ENCODE measurements at regions not wholly inside any gene's neighbourhood (a gene's known extent, or its start where the extent isn't known, plus 50 kb on each side); places are given as distances from the start of the nearest gene placed in this dataset.
A peak's percentile ranks its signal among the peaks of the same experiment; 100 is the strongest.

DNA sequence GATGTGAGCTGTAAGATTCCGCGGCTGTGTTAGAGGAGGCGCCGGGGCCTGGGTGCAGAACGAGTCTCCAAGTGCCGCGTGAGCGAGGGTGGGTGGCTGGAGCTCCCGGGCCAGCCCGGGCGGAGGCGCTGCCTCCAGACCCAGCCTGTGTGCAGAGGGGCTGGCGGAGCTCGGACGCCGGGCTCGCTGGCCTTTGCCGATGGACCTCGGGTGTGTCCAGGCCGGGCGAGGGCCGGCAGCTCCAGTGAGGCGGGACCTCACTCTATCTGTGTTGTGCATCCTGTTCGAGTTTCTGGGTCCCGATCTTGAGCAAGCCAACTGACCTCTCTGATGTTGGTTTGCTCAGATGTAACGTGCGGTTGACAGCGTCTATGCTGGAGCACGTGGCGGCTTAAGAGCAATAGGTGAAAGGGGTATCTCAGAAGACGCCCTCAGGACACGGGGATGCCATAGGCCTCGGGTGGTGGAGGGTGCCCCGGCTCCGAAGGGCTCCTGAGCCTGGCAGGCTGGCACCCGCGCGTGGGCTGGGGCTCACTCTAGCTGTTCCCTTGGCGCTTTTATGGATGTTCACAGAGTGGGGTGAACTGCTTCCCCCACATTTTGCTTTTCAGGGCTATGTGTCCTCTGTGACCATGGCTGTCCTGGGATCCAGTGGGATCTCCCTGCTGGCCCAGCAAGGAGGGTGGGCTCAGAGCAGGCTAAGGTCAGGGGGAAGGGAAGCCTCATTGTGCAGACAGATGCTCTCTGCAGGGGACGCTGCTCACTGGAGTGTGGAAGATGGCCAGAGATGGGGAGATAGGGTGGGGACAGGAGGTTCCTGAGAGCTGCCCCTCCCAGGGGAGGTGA is 69.8 kb downstream of the MRPL36 start:
- no peak overlapping the region for H3K4me3 ChIP-seq (ENCODE audit: low read length)
- H3K36me3 ChIP-seq (ENCODE audit: insufficient read depth, low read length), result no peaks in the 10 kb centered on the region
- H3K9me3 ChIP-seq (ENCODE audit: insufficient read depth, low read depth, low read length), result no peaks in the 10 kb centered on the region
- H3K9ac ChIP-seq (ENCODE audit: low read depth, low read length), result no peak overlapping the region
- H3K4me1 ChIP-seq (ENCODE audit: insufficient read depth, low read length), result 0 out of 2 replicates have a peak, but pooled peaks cover 11% of the 10 kb centered on the region
- no peak overlapping the region for H3K27ac ChIP-seq (ENCODE audit: low read depth, low read length)
- WGBS, result 93% methylated on average over 40 of the region's 40 CpGs
- peaks cover 17% of the 10 kb centered on the region for H3K27me3 ChIP-seq (ENCODE audit: insufficient read depth, low read length)

DNA sequence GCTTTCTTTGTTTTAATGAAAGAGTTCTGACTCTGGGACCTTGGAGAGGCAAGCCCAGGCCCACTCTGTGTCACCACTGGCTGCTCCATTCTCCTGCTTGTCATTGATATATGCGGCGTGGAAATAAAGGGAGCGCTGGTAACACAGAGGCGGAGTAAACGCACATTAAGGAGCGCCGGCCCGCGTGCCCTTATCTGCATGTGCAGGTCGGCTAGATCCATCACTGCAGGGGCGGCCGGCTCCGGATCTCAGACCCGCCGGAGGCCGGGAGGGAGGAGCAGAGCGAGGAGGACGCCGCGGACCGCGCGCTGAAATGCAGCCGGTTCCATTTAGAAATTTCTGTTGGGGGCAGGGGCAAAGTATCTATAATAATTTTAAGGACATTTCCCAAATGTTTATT is 70.8 kb downstream of the MRPL36 start:
- H3K27ac ChIP-seq (ENCODE audit: low read depth, low read length), result no peak overlapping the region
- peaks cover 21% of the 10 kb centered on the region for H3K27me3 ChIP-seq (ENCODE audit: insufficient read depth, low read length)
- H3K4me1 ChIP-seq (ENCODE audit: insufficient read depth, low read length), result 0 out of 2 replicates have a peak, but pooled peaks cover 11% of the 10 kb centered on the region
- no peak overlapping the region for H3K9ac ChIP-seq (ENCODE audit: low read depth, low read length)
- 95% methylated on average over 22 of the region's 24 CpGs for WGBS
- no peaks in the 10 kb centered on the region for H3K9me3 ChIP-seq (ENCODE audit: insufficient read depth, low read depth, low read length)
- H3K36me3 ChIP-seq (ENCODE audit: insufficient read depth, low read length), result no peaks in the 10 kb centered on the region
- H3K4me3 ChIP-seq (ENCODE audit: low read length), result no peak overlapping the region

DNA sequence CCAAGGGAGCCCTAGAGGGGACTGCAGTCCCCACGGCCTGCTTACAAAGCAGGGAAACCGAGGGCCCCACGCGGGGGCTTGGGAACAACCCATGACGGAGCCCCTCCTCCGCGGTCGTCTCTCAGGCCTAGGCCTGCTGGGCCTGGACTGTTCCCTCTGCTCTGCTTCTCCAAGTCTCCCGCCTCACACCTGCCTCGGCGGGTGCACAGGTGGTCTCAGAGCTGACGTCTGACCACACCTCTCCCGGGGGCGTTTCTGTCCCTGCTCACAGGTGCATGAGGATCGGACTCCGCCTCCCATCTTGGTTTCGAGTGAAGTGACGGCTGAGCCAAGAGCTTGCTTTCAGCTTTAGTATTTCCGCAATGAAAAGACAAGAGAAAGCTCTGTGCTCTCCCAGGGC is 72.1 kb downstream of the MRPL36 start:
- no peak overlapping the region for H3K4me3 ChIP-seq (ENCODE audit: low read length)
- H3K27ac ChIP-seq (ENCODE audit: low read depth, low read length), result no peak overlapping the region
- H3K4me1 ChIP-seq (ENCODE audit: insufficient read depth, low read length), result 0 out of 2 replicates have a peak, but pooled peaks cover 11% of the 10 kb centered on the region
- H3K27me3 ChIP-seq (ENCODE audit: insufficient read depth, low read length), result peaks cover 21% of the 10 kb centered on the region
- H3K36me3 ChIP-seq (ENCODE audit: insufficient read depth, low read length), result no peaks in the 10 kb centered on the region
- WGBS, result 90% methylated on average over 19 of the region's 19 CpGs
- no peaks in the 10 kb centered on the region for H3K9me3 ChIP-seq (ENCODE audit: insufficient read depth, low read depth, low read length)
- H3K9ac ChIP-seq (ENCODE audit: low read depth, low read length), result no peak overlapping the region

DNA sequence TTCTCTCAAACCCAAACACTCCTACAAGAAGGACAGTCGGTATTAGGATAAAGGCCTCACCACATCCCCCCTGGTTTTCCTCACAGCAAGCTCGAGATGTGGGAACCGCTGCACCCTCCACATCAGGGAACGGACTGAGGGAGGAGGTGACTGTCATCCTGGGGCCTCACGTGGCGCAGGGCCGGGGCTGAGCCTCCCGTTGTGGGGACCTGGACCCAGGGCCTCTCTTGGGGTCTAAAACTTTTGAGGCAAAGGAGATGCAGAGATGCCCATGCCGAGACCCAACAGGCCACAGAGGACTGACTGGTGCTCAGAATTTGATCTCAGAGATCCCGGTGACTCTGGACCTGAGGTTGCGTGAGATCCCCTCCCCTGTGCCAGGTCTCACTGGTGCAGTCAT is 72.7 kb downstream of the MRPL36 start:
- 0 out of 2 replicates have a peak, but pooled peaks cover 11% of the 10 kb centered on the region for H3K4me1 ChIP-seq (ENCODE audit: insufficient read depth, low read length)
- H3K27me3 ChIP-seq (ENCODE audit: insufficient read depth, low read length), result peaks cover 21% of the 10 kb centered on the region
- 95% methylated on average over 11 of the region's 11 CpGs for WGBS
- no peaks in the 10 kb centered on the region for H3K9me3 ChIP-seq (ENCODE audit: insufficient read depth, low read depth, low read length)
- H3K27ac ChIP-seq (ENCODE audit: low read depth, low read length), result no peak overlapping the region
- no peaks in the 10 kb centered on the region for H3K36me3 ChIP-seq (ENCODE audit: insufficient read depth, low read length)
- no peak overlapping the region for H3K4me3 ChIP-seq (ENCODE audit: low read length)
- H3K9ac ChIP-seq (ENCODE audit: low read depth, low read length), result no peak overlapping the region

DNA sequence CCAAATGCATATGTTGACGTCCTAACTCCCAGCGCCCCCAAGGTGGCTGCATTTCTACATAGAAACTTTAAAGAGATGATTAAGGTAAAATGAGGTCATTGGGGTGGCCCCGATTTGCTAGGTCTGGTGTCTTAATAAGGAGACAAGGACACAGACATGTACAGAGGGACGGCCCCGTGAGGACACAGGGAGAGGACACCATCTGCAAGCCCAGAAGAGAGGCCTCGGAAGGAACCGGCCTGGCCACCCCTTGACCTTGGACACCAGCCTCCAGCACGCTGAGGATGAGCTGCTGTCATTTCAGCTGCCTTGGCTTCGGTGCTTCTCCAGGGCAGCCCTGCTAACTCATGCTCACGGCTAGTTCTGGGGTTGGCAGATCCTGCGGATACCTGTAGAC is 73.2 kb downstream of the MRPL36 start:
- peaks cover 21% of the 10 kb centered on the region for H3K27me3 ChIP-seq (ENCODE audit: insufficient read depth, low read length)
- H3K4me3 ChIP-seq (ENCODE audit: low read length), result no peak overlapping the region
- WGBS, result 94% methylated on average over 11 of the region's 11 CpGs
- H3K27ac ChIP-seq (ENCODE audit: low read depth, low read length), result no peak overlapping the region
- no peaks in the 10 kb centered on the region for H3K36me3 ChIP-seq (ENCODE audit: insufficient read depth, low read length)
- H3K9ac ChIP-seq (ENCODE audit: low read depth, low read length), result no peak overlapping the region
- no peaks in the 10 kb centered on the region for H3K9me3 ChIP-seq (ENCODE audit: insufficient read depth, low read depth, low read length)
- H3K4me1 ChIP-seq (ENCODE audit: insufficient read depth, low read length), result 0 out of 2 replicates have a peak, but pooled peaks cover 11% of the 10 kb centered on the region

DNA sequence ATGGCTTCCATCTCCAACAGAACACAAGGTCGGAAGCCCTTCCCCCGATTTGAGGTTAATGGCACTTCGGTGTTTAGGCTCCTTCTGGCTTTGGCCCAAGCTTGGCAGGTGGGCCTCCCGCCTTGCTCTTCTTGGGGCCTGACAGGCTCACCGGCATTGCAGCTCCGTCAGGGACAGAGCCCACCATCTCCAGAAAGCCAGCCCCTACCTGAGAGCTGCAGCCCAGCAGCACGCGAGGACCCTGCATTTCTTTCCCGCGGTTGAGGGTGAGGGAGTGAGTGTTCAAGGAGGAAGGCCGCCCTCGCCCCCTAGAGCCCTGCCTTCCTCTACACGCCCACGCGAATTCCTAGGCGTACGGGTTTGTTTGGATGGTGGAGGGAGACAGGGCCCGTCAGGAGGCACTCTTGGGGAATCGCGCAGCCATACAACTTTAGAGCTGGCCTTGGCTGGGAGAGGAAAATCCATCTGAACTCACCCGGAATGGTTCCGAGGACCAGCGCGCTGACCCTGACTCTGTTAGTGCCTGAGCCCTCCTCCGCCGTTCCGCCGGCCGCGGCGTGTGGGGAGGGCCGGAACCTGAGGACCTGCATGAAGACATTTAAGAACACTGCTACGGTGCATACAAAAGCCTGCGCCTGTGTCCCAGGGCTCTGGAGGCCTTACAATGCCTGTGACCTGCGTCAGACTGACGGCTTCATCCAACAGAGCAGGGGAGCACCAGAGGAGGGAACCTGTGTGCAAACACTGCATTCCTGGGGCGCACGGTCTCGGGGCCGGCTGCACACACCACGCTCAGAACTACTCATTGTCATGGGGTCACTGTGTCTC is 73.8 kb downstream of the MRPL36 start:
- 0 out of 2 replicates have a peak, but pooled peaks cover 11% of the 10 kb centered on the region for H3K4me1 ChIP-seq (ENCODE audit: insufficient read depth, low read length)
- H3K9ac ChIP-seq (ENCODE audit: low read depth, low read length), result no peak overlapping the region
- H3K27ac ChIP-seq (ENCODE audit: low read depth, low read length), result no peak overlapping the region
- peaks cover 21% of the 10 kb centered on the region for H3K27me3 ChIP-seq (ENCODE audit: insufficient read depth, low read length)
- peak overlapping the region; percentile 57 for H3K4me3 ChIP-seq (ENCODE audit: low read length)
- WGBS, result 62% methylated on average over 35 of the region's 41 CpGs
- H3K36me3 ChIP-seq (ENCODE audit: insufficient read depth, low read length), result no peaks in the 10 kb centered on the region
- H3K9me3 ChIP-seq (ENCODE audit: insufficient read depth, low read depth, low read length), result no peaks in the 10 kb centered on the region

DNA sequence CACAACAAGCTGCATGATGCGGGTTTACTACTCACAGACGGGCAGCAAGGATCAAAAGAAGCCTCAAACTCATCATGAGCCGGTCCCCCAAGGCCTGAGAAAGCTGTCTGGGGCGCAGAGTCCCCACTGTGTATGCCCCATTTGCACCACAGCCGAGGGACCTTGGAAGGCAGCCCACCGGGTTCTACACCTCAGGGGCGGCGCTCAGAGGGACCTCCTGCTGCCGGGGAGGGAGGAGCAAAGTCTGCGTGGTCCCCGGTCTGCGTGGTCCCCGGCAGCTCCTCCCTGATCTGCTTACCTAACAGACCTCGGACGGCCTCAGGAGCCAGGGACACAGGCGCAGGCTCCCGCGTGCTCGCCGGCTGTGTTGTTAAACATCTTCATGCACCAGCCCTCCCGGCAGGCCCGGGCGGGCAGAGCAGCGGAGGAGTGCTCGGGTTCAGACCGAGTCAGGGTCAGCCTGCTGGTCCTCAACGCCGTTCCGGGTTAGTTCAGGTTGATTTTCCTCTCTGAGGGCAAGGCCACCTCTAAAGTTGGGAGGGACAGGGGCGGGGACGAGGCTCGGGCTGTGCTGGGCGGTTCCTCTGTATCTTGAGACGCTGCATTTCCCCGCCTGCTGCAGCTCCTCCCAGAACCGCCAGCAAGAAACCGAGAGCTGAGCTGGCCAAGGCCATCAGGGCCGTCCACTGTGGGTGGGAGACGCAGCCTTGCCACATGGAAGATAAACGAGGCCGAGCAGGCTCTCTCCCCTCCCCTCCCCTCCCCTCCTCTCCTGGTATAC is 74.6 kb downstream of the MRPL36 start:
- Histone ChIP-seq H3K27ac (ENCODE audit: low read depth, low read length) (no peak overlapping the region), H3K9me3 (ENCODE audit: insufficient read depth, low read depth, low read length) (no peaks in the 10 kb centered on the region), H3K4me3 (ENCODE audit: low read length) (peak overlapping the region; percentile 57), H3K9ac (ENCODE audit: low read depth, low read length) (peak overlapping the region; percentile 43; the same call in 1 of the 2 replicates), H3K36me3 (ENCODE audit: insufficient read depth, low read length) (no peaks in the 10 kb centered on the region), H3K27me3 (ENCODE audit: insufficient read depth, low read length) (peaks cover 21% of the 10 kb centered on the region), H3K4me1 (ENCODE audit: insufficient read depth, low read length) (0 out of 2 replicates have a peak, but pooled peaks cover 11% of the 10 kb centered on the region)
- WGBS, result 22% methylated on average over 41 of the region's 41 CpGs

DNA sequence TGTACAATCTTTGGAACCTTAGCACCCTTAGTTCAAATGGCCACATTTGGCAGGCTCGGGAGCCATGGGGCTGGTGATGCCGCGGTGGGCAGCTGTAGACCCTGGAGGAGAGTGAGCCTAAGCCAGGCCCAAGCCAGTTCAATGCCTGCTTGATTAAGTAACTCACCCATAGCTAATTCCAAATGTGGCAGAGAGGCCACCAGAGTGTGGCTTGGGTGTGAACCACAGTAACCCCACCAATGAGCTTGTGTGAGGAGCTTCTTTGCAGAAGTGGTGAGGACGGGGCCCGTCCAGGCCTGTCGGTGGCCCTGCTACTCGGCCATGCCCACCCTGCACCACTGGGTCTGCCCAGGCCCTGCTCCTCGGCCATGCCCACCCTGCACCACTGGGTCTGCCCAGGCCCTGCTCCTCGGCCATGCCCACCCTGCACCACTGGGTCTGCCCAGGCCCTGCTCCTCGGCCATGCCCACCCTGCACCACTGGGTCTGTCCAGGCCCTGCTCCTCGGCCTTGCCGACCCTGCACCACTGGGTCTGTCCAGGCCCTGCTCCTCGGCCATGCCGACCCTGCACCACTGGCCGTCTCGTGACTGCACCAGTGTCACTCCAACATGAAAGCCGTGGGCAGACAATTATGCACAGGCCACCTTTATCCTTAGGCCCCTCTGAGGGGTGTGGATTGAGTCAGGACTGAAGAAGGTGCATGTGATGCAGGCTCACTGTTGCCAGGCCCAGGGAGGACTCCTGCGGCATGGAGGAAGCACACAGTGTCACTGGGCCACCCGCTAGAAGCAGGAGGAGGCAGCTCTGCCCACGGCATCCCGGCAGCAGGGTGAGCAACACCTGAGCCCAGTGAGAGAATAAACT is 75.4 kb downstream of the MRPL36 start:
- 88% methylated on average over 21 of the region's 21 CpGs for WGBS
- H3K4me3 ChIP-seq (ENCODE audit: low read length), result peak overlapping the region; percentile 57
- H3K27ac ChIP-seq (ENCODE audit: low read depth, low read length), result no peak overlapping the region

DNA sequence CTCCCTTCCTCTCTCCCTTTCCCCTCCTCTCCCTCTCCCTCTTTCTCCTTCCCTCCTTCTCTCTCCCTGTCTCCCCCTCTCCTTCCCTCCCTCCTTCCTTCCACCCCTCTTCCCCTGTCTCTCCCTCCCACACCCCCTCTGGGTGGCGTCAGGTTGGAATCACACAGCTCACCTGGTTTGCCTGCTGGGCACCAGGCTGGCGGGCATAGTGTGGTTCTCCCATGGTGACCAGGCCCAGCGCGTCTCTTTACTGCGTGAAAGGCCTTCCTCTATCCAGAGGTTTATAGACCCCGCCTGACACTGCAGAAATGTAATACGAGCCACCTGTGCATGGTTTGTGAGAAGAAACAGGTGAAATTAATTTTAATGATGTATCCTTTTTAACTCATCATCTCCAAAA is 76.2 kb downstream of the MRPL36 start:
- Histone ChIP-seq H3K36me3 (ENCODE audit: insufficient read depth, low read length) (no peaks in the 10 kb centered on the region), H3K4me3 (ENCODE audit: low read length) (no peak overlapping the region), H3K9me3 (ENCODE audit: insufficient read depth, low read depth, low read length) (peaks cover 14% of the 10 kb centered on the region; the same call in 1 of the 2 replicates), H3K27ac (ENCODE audit: low read depth, low read length) (no peak overlapping the region), H3K4me1 (ENCODE audit: insufficient read depth, low read length) (0 out of 2 replicates have a peak, but pooled peaks cover 11% of the 10 kb centered on the region), H3K27me3 (ENCODE audit: insufficient read depth, low read length) (peaks cover 21% of the 10 kb centered on the region), H3K9ac (ENCODE audit: low read depth, low read length) (no peak overlapping the region)
- WGBS, result 91% methylated on average over 7 of the region's 7 CpGs

More for the DNA sequence above, 75.4 kb downstream of the MRPL36 start:
- H3K4me1 ChIP-seq (ENCODE audit: insufficient read depth, low read length), result 0 out of 2 replicates have a peak, but pooled peaks cover 11% of the 10 kb centered on the region
- peaks cover 7% of the 10 kb centered on the region; the same call in 1 of the 2 replicates for H3K9me3 ChIP-seq (ENCODE audit: insufficient read depth, low read depth, low read length)
- no peak overlapping the region for H3K9ac ChIP-seq (ENCODE audit: low read depth, low read length)
- peaks cover 21% of the 10 kb centered on the region for H3K27me3 ChIP-seq (ENCODE audit: insufficient read depth, low read length)
- no peaks in the 10 kb centered on the region for H3K36me3 ChIP-seq (ENCODE audit: insufficient read depth, low read length)

DNA sequence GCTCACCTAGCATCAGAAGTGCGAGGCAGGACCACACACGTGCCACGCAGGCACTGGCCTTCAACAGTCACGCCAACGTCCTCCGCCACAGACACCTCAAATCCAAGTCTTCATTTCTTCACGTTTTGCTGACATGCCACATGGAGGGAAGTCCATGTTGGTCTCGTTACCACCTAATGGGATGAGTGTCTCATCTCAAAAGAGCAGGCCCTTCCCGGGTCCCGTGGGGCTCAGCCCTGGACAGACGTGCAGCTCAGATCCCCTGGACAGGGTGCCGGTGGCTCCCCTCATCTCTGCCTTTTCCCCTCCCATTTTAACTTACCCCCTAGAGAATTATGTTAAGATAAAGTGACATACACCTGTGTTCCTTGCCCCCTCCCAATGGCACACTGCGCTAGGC is 76.8 kb downstream of the MRPL36 start:
- Histone ChIP-seq H3K4me1 (ENCODE audit: insufficient read depth, low read length) (0 out of 2 replicates have a peak, but pooled peaks cover 11% of the 10 kb centered on the region), H3K9me3 (ENCODE audit: insufficient read depth, low read depth, low read length) (peaks cover 19% of the 10 kb centered on the region; the same call in 1 of the 2 replicates), H3K27me3 (ENCODE audit: insufficient read depth, low read length) (peaks cover 21% of the 10 kb centered on the region), H3K36me3 (ENCODE audit: insufficient read depth, low read length) (no peaks in the 10 kb centered on the region), H3K9ac (ENCODE audit: low read depth, low read length) (no peak overlapping the region), H3K4me3 (ENCODE audit: low read length) (no peak overlapping the region), H3K27ac (ENCODE audit: low read depth, low read length) (no peak overlapping the region)
- 89% methylated on average over 12 of the region's 13 CpGs for WGBS
